Effector memory CD4-positive, alpha-beta T cell (primary cell): ENCODE measurements at regions not wholly inside any gene's neighbourhood (a gene's known extent, or its start where the extent isn't known, plus 50 kb on each side); places are given as distances from the start of the nearest gene placed in this dataset.

Experiments used
- DNase-seq, 3 donors: peaks; one replicate each; pipeline ENCODE4 v3.0.0-alpha.2; 2020
- H3K27ac ChIP-seq: 2 replicates; pipeline ENCODE4 v1.7.0; 2013; ENCODE audit warnings: mild to moderate bottlenecking, low read length, moderate library complexity; ENCODE audit not compliant: insufficient read depth, poor library complexity, severe bottlenecking
- H3K27me3 ChIP-seq: replicated peaks from 2 replicates; pipeline ENCODE4 v1.7.0; 2013; ENCODE audit warnings: mild to moderate bottlenecking, low read length; ENCODE audit not compliant: insufficient read depth, control insufficient read depth, poor library complexity, severe bottlenecking
- H3K36me3 ChIP-seq: 2 replicates; pipeline ENCODE4 v1.7.0; 2013; ENCODE audit warnings: mild to moderate bottlenecking, low read length, moderate library complexity; ENCODE audit not compliant: control insufficient read depth, insufficient read depth
- H3K4me1 ChIP-seq: 2 replicates; pipeline ENCODE4 v1.7.0; 2013; ENCODE audit warnings: low read length, mild to moderate bottlenecking; ENCODE audit not compliant: control insufficient read depth, insufficient read depth, poor library complexity, severe bottlenecking
- H3K4me3 ChIP-seq: 2 replicates; pipeline ENCODE4 v1.7.0; 2013; ENCODE audit warnings: low read length, low read depth, mild to moderate bottlenecking; ENCODE audit not compliant: insufficient read depth, poor library complexity, severe bottlenecking
- H3K9me3 ChIP-seq: 2 replicates; pipeline ENCODE4 v1.7.0; 2013; ENCODE audit warnings: mild to moderate bottlenecking, low read length, moderate library complexity; ENCODE audit not compliant: control insufficient read depth

DNA sequence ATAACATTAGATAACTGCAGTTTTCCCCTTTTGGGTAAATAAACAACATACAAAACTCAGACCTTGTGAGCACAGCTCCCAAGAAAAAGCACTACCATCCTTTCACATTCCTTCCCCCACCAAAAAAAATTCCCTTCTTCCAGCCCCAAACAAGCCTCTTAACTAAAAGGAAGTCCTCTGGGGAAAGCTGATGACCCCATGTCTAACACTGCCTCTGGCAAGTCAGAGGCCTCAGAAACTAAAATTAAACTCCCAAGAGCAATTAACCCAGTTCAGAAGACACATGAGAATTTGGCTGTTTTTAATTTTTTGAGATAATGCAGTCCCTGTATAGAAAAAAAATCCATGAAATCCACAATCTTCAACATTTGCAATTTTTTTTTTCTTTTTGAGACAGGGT lies 127.7 kb downstream of the SPTSSA start:
- Histone ChIP-seq H3K4me1 (no peaks in the 10 kb centered on the region), H3K36me3 (no peaks in the 10 kb centered on the region), H3K4me3 (no peak overlapping the region), H3K9me3 (no peaks in the 10 kb centered on the region), H3K27me3 (no peaks in the 10 kb centered on the region), H3K27ac (no peak overlapping the region)
- DNase-seq, result no peak

DNA sequence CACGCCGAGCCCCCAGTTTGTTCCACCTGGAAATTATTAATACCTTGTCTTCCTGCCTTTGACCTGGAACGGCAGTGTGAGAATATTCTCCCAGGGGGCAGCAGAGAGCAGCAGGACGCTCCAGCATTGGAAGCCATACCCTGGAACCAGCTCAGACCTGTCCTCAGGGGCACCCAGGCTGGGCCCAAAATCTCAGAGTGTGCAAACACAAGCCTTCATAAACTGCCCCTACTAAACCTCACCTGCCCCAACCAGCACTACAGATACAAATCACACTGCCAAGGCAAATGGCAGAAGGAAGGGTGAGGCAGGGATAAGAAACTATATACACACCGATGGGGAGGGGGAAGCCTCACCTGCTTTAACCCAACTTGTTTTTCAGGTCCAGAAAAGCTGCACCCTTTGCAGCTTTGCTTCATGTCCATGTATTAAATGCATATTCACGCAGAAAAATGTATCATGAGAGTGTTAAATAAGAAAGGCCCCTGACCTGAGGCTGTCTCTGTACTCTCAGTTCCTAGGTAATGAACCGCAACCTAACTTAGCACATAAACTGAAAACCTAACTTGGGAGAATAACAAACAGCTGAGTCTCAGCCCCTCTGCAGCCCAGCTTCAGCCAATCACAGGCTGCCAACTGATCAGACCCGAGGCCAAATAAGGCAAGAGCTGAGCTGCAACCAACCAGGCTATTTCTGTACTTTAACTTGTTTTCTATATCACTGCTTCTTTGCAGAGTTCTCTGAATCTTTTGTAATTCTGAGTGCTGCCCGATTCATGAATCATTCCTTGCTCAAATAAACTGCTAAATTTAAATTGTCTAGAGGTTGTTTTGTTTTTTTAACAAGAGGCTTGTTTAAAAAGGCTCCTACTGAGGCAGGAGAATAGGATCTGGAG lies 130.1 kb downstream of the SPTSSA start:
- H3K27ac ChIP-seq, result no peak overlapping the region
- H3K36me3 ChIP-seq, result no peaks in the 10 kb centered on the region
- no peaks in the 10 kb centered on the region for H3K27me3 ChIP-seq
- peak in 2 of 3 donors; percentile 20 to 29 for DNase-seq
- no peak overlapping the region for H3K4me3 ChIP-seq
- H3K9me3 ChIP-seq, result no peaks in the 10 kb centered on the region
- no peaks in the 10 kb centered on the region for H3K4me1 ChIP-seq

DNA sequence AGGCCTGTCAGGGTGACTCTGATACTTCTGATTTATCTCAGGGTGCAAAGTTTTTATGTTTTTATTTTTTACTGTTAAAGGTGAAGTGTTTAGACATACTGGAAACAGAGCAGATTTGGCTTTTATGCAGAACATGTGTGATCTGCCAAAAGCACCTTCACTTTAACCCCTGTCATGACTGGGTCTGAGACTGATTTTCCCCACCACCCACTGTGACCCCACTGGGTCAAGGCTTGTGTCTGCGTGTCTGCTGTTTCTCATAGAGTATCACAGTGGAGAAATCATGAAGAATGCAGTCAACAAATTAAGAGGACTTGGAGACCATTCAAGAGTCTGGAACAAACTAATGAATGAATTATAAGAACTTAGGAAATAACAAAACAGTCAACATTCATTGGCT lies 131.2 kb downstream of the SPTSSA start:
- H3K36me3 ChIP-seq, result no peaks in the 10 kb centered on the region
- no peaks in the 10 kb centered on the region for H3K27me3 ChIP-seq
- H3K27ac ChIP-seq, result no peak overlapping the region
- H3K4me1 ChIP-seq, result no peaks in the 10 kb centered on the region
- no peak overlapping the region for H3K4me3 ChIP-seq
- no peak for DNase-seq
- H3K9me3 ChIP-seq, result no peaks in the 10 kb centered on the region

DNA sequence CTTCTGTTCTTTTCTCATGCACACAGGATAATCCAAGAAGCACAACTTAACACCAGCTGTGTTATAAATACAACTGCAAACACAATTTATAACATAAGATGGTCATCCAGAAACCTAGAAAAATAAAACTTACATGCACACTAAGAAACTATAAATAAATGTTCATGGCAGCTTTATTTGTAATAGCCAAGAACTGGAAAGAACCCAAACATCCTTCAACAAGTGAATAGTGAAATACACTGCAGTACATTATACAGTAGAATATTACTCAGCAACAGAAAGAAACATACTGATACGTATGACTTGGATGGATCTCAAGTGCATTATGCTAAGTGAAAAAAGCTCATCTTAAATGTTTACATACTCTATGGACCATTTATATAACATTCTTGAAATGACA lies 132.7 kb downstream of the SPTSSA start:
- Histone ChIP-seq H3K27ac (no peak overlapping the region), H3K36me3 (no peaks in the 10 kb centered on the region), H3K27me3 (no peaks in the 10 kb centered on the region), H3K4me1 (no peaks in the 10 kb centered on the region), H3K4me3 (no peak overlapping the region), H3K9me3 (no peaks in the 10 kb centered on the region)
- DNase-seq, result no peak

DNA sequence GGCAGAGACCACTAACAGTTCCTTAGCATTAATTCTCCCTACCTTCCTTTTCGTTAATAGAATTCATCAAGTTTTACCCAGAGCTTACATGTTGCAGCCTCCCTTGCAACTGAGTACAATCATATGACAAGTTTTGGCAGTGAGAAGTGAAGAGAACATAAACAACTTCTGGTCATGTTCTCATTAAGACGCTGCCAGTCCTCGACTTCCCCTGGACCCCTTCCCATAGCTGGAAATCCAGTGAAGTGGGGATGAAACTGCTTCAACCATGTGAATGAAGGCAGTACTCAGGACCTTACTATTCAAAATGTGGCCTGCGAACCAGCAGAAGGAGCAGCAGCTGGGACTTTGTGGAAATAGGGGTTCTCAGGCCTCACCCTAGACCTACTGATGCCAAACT lies 133.9 kb downstream of the SPTSSA start:
- no peaks in the 10 kb centered on the region for H3K4me1 ChIP-seq

DNA sequence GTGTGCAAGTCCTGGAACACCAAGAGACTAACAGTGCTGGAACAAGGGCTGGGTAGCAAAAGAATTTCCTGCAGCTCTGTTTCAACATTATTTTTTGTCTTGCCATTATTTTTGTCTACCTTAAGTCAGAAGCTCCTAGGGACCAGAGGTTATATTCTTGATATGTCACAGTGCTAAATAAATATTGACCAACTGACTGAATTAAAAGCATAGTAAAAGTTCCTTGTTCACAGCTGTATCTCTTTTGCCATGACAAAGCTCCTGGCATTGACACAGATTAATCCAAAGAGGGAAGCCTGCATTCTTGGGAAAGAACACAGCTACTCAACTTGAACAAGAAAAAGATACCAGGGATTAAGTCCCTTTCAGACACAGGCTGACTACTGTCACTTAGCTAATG lies 136.5 kb downstream of the SPTSSA start:
- Histone ChIP-seq H3K27ac (no peak overlapping the region), H3K4me1 (no peaks in the 10 kb centered on the region), H3K4me3 (no peak overlapping the region), H3K36me3 (no peaks in the 10 kb centered on the region), H3K9me3 (no peaks in the 10 kb centered on the region), H3K27me3 (no peaks in the 10 kb centered on the region)
- no peak for DNase-seq

More for the DNA sequence above, 133.9 kb downstream of the SPTSSA start:
- H3K9me3 ChIP-seq, result no peaks in the 10 kb centered on the region
- H3K27me3 ChIP-seq, result no peaks in the 10 kb centered on the region
- no peak overlapping the region for H3K4me3 ChIP-seq
- H3K27ac ChIP-seq, result no peak overlapping the region
- no peaks in the 10 kb centered on the region for H3K36me3 ChIP-seq
- DNase-seq, result no peak

DNA sequence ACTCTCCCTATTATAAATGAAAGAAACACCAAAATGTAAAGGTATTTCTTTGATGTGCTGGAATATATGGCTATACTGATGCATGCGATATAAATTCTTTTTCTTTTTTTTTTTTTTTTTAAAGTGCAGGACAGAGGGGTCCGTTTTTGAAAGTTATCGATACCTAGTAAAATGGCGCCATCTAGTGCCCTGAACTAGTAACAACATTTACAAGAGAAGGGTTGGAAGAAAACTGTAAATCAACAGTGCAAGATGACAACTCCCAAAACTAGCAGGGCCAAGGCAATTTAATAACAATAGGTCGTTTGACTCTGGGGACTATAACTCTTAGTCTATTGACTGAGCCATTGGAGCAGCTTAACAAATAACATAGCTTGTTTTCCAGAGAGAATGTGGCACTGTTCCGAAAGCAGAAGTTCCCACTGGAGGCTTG lies 137.7 kb downstream of the SPTSSA start:
- no peaks in the 10 kb centered on the region for H3K9me3 ChIP-seq
- no peak overlapping the region for H3K4me3 ChIP-seq
- H3K4me1 ChIP-seq, result no peaks in the 10 kb centered on the region
- no peaks in the 10 kb centered on the region for H3K36me3 ChIP-seq
- no peaks in the 10 kb centered on the region for H3K27me3 ChIP-seq
- no peak overlapping the region for H3K27ac ChIP-seq
- DNase-seq, result no peak

DNA sequence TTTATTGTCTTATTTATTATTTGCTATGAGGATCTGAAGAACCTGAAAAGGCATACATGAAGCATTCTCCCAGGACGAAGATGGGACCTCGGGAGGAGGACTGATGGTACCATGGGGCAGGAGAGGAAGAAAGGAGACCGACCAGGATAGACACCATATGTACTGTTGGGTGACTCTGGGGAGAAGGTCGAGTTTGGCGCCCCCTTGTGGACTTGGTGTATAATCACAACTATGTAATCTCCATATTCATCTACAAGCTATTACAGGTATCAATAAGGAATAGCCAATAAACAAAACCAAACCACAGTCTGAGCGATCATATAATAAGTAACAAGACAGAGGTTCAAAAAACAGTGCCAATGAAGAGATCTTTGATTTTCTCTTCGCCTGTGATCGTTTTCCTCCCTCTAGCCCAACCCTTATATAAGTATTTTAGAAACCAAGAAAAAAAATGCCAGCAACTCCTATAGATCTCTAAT lies 139.1 kb downstream of the SPTSSA start:
- no peaks in the 10 kb centered on the region for H3K27me3 ChIP-seq
- peak; percentile 17 to 55 (median 33) for DNase-seq
- no peaks in the 10 kb centered on the region for H3K36me3 ChIP-seq
- H3K9me3 ChIP-seq, result no peaks in the 10 kb centered on the region
- H3K27ac ChIP-seq, result no peak overlapping the region
- no peaks in the 10 kb centered on the region for H3K4me1 ChIP-seq
- H3K4me3 ChIP-seq, result no peak overlapping the region

DNA sequence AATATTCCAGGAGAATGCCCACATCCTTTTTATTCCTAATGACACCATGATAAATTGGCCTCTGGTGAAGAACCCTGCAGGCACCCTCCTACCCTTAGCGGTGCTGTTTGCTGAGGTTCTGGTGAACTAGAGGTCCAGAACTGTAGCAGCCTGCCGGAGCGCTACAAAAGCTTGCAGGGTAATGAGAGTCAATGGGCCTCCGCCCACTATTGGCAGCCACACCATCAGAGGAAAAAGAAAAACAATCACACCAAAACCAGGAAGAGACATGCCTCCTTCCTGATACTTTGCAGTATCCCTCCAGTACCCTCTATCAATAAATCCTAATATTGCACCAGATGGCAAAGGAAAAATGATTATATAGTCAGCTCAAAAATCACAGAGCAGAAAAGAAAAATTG lies 142.9 kb downstream of the SPTSSA start:
- no peaks in the 10 kb centered on the region for H3K9me3 ChIP-seq
- no peaks in the 10 kb centered on the region for H3K27me3 ChIP-seq
- no peak overlapping the region for H3K27ac ChIP-seq
- H3K4me1 ChIP-seq, result no peaks in the 10 kb centered on the region
- no peak for DNase-seq
- H3K4me3 ChIP-seq, result no peak overlapping the region
- no peaks in the 10 kb centered on the region for H3K36me3 ChIP-seq

DNA sequence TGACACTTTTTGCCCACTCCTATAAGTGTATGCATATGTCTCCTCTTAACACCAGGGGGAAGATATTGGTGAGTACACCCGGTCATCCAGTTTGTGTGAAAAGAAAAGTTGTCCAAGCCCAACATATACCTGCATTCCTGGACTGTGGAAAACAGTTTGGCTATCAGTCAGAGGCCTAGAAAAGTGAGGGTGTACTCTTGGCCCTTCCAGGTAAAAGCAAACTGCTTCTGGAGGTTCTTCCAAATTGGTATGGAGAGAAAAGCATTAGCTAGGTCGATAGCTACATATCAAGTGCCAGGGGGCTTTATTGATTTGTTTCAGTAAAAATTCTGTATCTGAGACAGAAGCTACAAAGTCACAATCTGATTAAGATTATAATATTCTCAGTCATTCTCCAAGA lies 144.0 kb downstream of the SPTSSA start:
- H3K4me1 ChIP-seq, result no peaks in the 10 kb centered on the region
- no peak overlapping the region for H3K27ac ChIP-seq
- no peak for DNase-seq
- no peak overlapping the region for H3K4me3 ChIP-seq
- no peaks in the 10 kb centered on the region for H3K9me3 ChIP-seq
- H3K36me3 ChIP-seq, result no peaks in the 10 kb centered on the region
- no peaks in the 10 kb centered on the region for H3K27me3 ChIP-seq
